PC-9 (cell line): ENCODE measurements at regions not wholly inside any gene's neighbourhood (a gene's known extent, or its start where the extent isn't known, plus 50 kb on each side); places are given as distances from the start of the nearest gene placed in this dataset.

Experiments used
- BruUV-seq: library from RNA; stranded (reverse); fragments of 400-500 nt; replicated peaks from 2 replicates; lab custom pipeline; 2021; lab: Mats Ljungman, UMichigan
- CTCF ChIA-PET: fragments of 300-600 bp; sonication (Branson Sonifier 250); formaldehyde crosslinking; loops from one replicate; lab custom pipeline; 2022; ENCODE audit warnings: antibody characterized with exemption; lab: Charles Lee
- POLR2A ChIA-PET: fragments of 300-600 bp; sonication (Branson Sonifier 250); formaldehyde crosslinking; loops from one replicate; lab custom pipeline; 2022; ENCODE audit warnings: antibody characterized with exemption; ENCODE audit not compliant: unreplicated experiment; lab: Charles Lee
- DNase-seq, 2 experiments: peaks; one replicate each; pipeline versions ENCODE4 v3.0.0 to v3.0.0-alpha.2; 2015 to 2022; ENCODE audit warnings: mixed read lengths in 1 of 2
- H2AFZ ChIP-seq: fragments of 200-600 bp; sonication (generic); 2 replicates; pipeline ENCODE4 v1.8.1; 2017; ENCODE audit warnings: antibody characterized with exemption
- H3F3A ChIP-seq: fragments of 200-600 bp; sonication (generic); 2 replicates; pipeline ENCODE4 v1.8.1; 2017; ENCODE audit warnings: antibody characterized with exemption, mild to moderate bottlenecking, low read depth; ENCODE audit not compliant: insufficient read depth
- H3K27ac ChIP-seq: fragments of 200-600 bp; sonication (generic); 2 replicates; pipeline ENCODE4 v1.6.1; 2016; ENCODE audit warnings: mixed run types
- H3K27me3 ChIP-seq: fragments of 200-600 bp; sonication (generic); 2 replicates; pipeline ENCODE4 v1.6.1; 2016; ENCODE audit warnings: low read depth, mixed run types; ENCODE audit not compliant: insufficient read depth
- H3K36me3 ChIP-seq: fragments of 200-600 bp; sonication (generic); 2 replicates; pipeline ENCODE4 v1.6.1; 2016; ENCODE audit warnings: low read depth, mixed run types
- H3K4me1 ChIP-seq: fragments of 200-600 bp; sonication (generic); replicated peaks from 2 replicates; pipeline ENCODE4 v1.6.1; 2016; ENCODE audit warnings: mixed run types; ENCODE audit not compliant: insufficient read depth
- H3K4me2 ChIP-seq: fragments of 200-600 bp; sonication (generic); 2 replicates; pipeline ENCODE4 v1.6.1; 2017; ENCODE audit warnings: mixed run types
- H3K4me3 ChIP-seq: fragments of 200-600 bp; sonication (generic); 2 replicates; pipeline ENCODE4 v1.6.1; 2016; ENCODE audit warnings: mixed run types
- H3K79me2 ChIP-seq: fragments of 200-600 bp; sonication (generic); 2 replicates; pipeline ENCODE4 v1.6.1; 2017; ENCODE audit warnings: low read depth, mixed run types
- H3K9me2 ChIP-seq: fragments of 200-600 bp; sonication (generic); 2 replicates; pipeline ENCODE4 v1.8.1; 2017; ENCODE audit warnings: mild to moderate bottlenecking; ENCODE audit not compliant: insufficient read depth
- H3K9me3 ChIP-seq: fragments of 200-600 bp; sonication (generic); 2 replicates; pipeline ENCODE4 v1.8.1; 2016; ENCODE audit warnings: low read depth; ENCODE audit not compliant: insufficient read depth
- H4K20me1 ChIP-seq: fragments of 200-600 bp; sonication (generic); 2 replicates; pipeline ENCODE4 v1.8.1; 2017; ENCODE audit not compliant: insufficient read depth
- EZH2 ChIP-seq: fragments of 200-600 bp; sonication (generic); IDR thresholded peaks from 2 replicates; pipeline ENCODE4 v1.8.0; 2017; ENCODE audit warnings: antibody characterized with exemption, low read depth
- intact Hi-C: fragments of 100-400 bp; cut with micrococcal nuclease; formaldehyde crosslinking; loops from one replicate; pipeline ENCODE4 v1.10.0; 2022; ENCODE audit not compliant: unreplicated experiment
- TF ChIP-seq, protein P1 (sequence below): fragments of 200-600 bp; sonication (generic); conservative IDR thresholded peaks from 2 replicates; pipeline ENCODE4 v1.6.1; 2017; ENCODE audit warnings: mixed run types, antibody characterized with exemption, mild to moderate bottlenecking, moderate library complexity

DNA sequence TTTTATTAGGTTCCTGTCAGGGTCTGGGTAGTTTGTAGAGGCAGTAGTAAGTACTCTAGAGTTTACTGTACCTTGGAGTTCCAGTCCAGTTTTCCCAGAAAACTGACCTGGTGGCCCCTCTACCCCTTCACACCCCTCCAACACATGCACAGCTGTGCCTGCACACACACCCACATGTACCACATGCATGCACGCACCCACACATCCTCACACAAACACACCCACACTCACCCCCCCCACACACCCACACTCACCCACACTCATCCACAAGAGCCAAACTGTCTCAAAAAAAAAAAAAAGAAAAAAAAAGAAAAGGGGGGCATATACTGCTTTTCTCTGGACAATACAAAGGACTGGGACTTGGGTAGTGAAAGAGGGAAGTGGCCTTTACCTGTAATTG lies 570.5 kb downstream of the QKI start:
- no peak for DNase-seq
- Histone ChIP-seq H3K27ac (no peak overlapping the region), H3K27me3 (peaks cover 25% of the 10 kb centered on the region), H3K36me3 (no peaks in the 10 kb centered on the region), H3K79me2 (no peaks in the 10 kb centered on the region), H3K4me2 (no peak overlapping the region), H3K4me3 (no peak overlapping the region), H3K4me1 (no peaks in the 10 kb centered on the region), H3F3A (no peaks in the 10 kb centered on the region), H3K9me3 (no peaks in the 10 kb centered on the region), H4K20me1 (no peaks in the 10 kb centered on the region; the same call in 1 of the 2 replicates), H2AFZ (no peak overlapping the region), H3K9me2 (no peaks in the 10 kb centered on the region)
- CTCF ChIA-PET, result no interaction called here
- intact Hi-C loops, result no loop called here
- TF ChIP-seq, protein P1, sequence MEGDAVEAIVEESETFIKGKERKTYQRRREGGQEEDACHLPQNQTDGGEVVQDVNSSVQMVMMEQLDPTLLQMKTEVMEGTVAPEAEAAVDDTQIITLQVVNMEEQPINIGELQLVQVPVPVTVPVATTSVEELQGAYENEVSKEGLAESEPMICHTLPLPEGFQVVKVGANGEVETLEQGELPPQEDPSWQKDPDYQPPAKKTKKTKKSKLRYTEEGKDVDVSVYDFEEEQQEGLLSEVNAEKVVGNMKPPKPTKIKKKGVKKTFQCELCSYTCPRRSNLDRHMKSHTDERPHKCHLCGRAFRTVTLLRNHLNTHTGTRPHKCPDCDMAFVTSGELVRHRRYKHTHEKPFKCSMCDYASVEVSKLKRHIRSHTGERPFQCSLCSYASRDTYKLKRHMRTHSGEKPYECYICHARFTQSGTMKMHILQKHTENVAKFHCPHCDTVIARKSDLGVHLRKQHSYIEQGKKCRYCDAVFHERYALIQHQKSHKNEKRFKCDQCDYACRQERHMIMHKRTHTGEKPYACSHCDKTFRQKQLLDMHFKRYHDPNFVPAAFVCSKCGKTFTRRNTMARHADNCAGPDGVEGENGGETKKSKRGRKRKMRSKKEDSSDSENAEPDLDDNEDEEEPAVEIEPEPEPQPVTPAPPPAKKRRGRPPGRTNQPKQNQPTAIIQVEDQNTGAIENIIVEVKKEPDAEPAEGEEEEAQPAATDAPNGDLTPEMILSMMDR, result no peak
- no peak for TF ChIP-seq EZH2
- no TSS peak for BruUV-seq
- POLR2A ChIA-PET, result no interaction called here

GRCh38 chr6:163984124-163984936 lies 569.8 kb downstream of the QKI start:
- peaks cover 18% of the 10 kb centered on the region; the same call in 1 of the 2 replicates for H3K27me3 ChIP-seq
- no peaks in the 10 kb centered on the region for H3K4me1 ChIP-seq
- H3F3A ChIP-seq, result no peaks in the 10 kb centered on the region
- POLR2A ChIA-PET, result no interaction called here
- intact Hi-C loops, result no loop called here
- H3K4me3 ChIP-seq, result no peak overlapping the region
- H3K79me2 ChIP-seq, result no peaks in the 10 kb centered on the region
- no peak for TF ChIP-seq EZH2
- TF ChIP-seq, protein P1, result no peak
- no peak overlapping the region for H3K4me2 ChIP-seq
- no peak for DNase-seq
- no TSS peak for BruUV-seq
- no peaks in the 10 kb centered on the region for H3K9me2 ChIP-seq
- no peak overlapping the region for H2AFZ ChIP-seq
- CTCF ChIA-PET, result no interaction called here
- H4K20me1 ChIP-seq, result no peaks in the 10 kb centered on the region; the same call in 1 of the 2 replicates
- H3K27ac ChIP-seq, result no peak overlapping the region
- no peaks in the 10 kb centered on the region for H3K36me3 ChIP-seq
- no peaks in the 10 kb centered on the region for H3K9me3 ChIP-seq

GRCh38 chr6:163983679-163984078 lies 569.2 kb downstream of the QKI start:
- ChIA-PET POLR2A (no interaction called here), CTCF (no interaction called here)
- Histone ChIP-seq H3K27me3 (peaks cover 13% of the 10 kb centered on the region; the same call in 1 of the 2 replicates), H4K20me1 (no peaks in the 10 kb centered on the region; the same call in 1 of the 2 replicates), H2AFZ (no peak overlapping the region), H3K9me2 (no peaks in the 10 kb centered on the region), H3K79me2 (no peaks in the 10 kb centered on the region), H3K36me3 (no peaks in the 10 kb centered on the region), H3K4me2 (no peak overlapping the region), H3K4me1 (no peaks in the 10 kb centered on the region), H3F3A (no peaks in the 10 kb centered on the region), H3K9me3 (no peaks in the 10 kb centered on the region), H3K4me3 (no peak overlapping the region), H3K27ac (no peak overlapping the region)
- intact Hi-C loops, result no loop called here
- no TSS peak for BruUV-seq
- DNase-seq, result no peak
- TF ChIP-seq EZH2, result no peak
- TF ChIP-seq, protein P1, result no peak
